Fibroblast of skin of left quadriceps (primary cell): ENCODE measurements at regions not wholly inside any gene's neighbourhood (a gene's known extent, or its start where the extent isn't known, plus 50 kb on each side); places are given as distances from the start of the nearest gene placed in this dataset.
"Not testable (repeated sequence)": the region's sequence is repeated elsewhere in the genome, so short reads cannot be mapped to it uniquely, and the experiment has no call there.

ENCODE experiments used
- DNase-seq, 2 experiments: peaks; one replicate each; pipeline ENCODE4 v3.0.0-alpha.2; 2013; ENCODE audit warnings: low read depth in 2 of 2

DNA sequence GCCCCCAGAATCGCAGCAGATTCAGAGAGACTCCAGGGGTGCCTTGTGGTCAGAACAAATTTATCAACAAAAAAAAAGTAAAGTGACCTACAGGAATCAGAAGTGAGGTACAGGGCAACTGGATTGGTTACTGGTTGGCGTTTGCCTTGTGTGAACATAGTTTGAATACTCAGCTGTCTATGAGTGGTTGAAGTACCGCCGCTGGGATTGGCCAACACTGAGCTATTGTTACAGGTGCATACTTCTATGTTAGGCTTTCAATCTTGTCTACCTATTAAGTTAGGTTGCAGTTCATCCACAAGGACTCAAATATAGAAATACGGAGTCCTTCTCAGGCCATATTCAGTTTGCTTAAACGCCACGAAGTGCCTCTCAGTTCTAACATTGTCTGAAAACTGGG lies 993.5 kb upstream of the PRKX start:
- no peak for DNase-seq

DNA sequence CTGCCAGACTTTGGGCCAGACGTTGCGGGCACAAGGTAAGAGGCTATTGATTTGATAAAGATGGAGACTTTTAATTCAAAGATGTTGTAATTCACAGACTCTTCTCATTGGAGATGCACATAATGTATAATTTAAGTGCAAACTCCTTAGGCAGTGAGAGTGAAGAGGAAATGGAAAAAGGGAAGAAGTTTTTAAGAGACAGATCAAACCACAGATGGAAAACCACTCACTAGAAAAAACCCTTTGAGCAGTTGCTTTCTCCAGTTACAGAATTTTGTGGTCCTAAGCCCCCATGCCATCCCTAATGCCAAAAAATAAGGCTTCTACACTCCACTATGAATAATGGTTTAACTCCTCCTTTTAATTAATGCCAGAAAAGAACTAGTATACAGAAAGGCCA lies 977.1 kb upstream of the PRKX start:
- no peak for DNase-seq

DNA sequence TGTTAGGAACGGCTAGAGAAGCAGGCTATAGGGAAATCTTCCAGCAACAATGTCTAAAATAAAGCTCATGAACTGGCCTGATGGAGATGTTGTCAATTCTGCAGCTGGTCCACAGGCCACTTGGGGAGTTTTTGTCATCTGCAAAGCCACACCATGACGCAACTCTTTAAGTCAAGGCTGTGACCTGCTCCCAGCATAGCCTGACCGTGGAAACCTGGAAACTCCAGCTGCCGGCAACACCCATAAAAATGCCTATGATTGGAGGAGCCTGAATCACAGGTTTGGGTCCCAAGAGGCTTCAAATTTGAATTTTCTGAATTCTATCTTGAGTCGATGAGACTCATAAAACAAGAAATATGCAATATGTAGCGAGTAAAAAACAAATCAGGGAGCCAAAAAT lies 969.2 kb upstream of the PRKX start:
- no peak for DNase-seq

DNA sequence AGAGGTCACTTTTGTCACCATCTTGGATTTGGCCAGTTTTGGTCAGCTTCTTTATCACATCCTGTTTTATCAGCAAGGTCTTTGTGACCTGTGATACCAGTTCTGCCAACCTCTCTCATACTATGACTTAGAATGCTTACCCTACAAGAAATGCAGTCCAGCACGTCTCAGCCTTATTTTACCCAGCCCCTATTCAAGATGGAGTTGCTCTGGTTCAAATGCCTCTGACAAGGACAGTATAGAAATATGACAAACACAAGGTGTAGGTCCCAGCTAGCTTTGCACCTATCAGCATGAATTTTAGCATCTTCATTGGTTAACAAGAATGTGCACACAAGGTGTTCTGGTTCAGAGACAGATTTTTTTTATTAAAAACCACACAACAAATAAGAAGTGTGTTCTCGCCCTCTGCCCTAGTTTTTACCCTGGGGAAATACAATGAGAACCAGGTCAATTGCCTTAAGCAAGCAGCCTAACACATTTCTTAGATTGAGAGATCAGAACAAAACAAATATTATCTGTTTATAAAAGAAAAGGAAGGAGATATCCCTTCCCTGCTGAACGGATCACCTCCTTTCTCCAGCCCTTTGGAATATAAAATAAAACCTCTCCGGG lies 962.3 kb upstream of the PRKX start:
- no peak for DNase-seq

DNA sequence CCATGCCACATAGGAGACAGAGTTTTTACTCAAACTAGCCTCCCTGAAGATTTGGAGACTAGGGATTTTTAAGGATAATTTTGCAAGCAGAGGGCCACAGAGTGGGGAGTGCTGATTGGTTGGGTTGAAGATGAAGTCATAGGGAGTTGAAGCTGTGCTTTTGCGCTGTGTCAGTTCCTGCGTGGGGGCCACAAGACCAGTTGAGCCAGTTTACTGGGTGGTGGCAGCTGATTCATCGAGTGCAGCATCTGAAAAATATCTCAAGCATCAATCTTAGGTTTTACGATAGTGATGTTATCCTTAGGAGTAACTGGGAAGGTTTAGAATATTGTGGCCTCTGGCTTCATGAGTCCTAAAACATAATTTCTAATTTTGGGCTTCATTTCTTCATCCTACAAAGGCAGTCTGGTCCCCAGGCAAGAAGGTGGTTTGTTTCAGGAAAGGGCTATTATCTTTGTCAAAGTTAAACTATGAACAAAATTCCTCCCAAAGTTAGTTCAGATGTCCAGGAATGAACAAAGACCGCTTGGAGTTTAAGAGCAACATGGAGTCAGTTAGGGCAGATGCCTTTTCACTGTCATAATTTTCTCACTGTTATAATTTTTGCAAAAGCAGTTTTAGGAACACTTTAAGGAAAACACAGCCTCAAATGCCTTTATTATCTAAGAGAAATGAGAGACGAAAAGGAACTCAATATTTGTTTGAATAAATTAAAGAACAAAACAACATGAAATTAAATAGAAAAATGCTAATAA lies 960.8 kb upstream of the PRKX start:
- DNase-seq = no peak

DNA sequence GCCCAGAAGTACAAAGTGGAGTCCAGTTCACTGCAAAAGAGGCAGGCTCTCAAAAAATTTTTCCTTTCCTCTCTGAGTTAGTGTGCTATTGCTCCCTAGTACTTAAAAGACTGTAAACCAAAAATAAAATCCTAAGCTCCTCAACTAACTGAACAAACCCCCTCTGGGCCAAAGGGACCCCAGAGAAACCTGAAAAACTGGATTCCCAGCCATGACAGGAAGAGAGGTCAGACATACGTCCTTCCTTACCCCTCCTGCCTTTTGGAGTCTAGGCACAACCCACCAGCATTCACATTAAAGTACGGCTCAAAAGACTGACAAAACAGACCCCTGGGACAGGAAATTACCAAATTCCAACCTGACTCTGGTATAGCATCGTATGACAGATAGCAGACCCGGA lies 957.9 kb upstream of the PRKX start:
- DNase-seq = no peak

DNA sequence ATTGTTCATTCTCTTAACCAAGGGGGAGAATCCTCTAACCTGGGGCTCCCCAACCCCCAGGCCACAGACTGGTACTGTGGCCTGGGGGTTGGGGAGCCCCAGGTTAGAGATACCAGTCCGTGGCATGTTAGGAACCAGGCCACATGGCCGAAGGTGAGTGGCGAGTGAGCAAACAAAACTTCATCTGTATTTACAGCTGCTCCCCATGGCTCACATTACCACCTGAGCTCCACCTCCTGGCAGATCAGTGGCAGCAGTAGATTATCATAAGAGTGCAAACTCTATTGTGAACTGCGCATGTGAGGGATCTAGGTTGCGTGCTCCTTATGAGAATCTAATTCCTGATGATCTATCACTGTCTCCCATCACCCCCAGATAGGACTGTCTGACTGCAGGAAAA lies 957.2 kb upstream of the PRKX start:
- no peak for DNase-seq

DNA sequence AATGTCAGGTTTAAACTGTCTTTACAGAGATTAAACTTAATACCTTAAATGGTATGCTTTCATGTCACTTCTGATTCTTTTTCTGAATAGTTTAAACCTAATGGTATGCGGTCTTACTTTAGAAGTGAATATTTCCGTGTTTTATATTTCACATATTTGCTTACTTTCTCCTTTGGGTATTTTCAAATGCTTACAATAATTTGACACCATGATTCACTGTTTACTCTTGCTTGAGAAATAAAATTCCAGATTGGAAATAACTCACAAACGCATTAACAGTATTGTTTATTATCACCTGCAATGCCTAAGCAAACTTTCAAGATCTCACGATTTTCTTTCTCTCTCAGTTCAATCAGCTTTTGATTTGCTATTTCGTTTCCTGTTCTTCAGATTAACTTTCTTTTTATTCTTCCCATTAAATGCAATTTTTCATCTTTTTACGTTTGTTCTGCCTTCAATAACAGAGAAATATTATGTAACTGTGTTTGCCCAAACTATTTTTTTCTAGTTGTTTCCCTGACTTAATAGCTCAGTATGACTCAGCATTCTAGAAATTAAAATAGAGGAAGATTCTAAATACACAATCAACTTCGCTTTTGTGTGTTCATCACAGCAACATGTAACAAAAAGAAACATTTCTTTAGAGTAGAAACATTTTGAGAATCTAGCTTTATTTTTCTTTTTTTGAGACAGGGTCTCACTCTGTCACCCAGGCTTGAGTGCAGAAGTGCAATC lies 955.5 kb upstream of the PRKX start:
- no peak for DNase-seq

DNA sequence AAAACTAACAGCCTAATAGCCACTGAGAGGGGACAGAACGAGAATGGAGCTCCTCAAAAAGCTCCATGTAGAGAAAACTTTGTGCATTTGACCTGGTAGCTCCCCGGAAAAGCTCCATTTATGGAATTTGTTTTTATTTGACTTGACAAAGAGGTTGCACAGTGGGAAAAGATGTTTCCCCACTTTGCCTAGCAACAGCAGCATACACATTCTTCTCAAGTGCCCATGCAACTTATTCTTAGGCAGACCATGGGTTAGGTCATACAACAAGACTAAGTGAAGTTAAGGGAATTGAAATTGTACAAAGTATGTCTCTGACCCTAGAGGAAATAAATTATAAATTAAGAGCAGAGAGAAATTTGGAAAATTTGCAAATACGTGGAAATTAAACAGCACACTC lies 949.6 kb upstream of the PRKX start:
- no peak for DNase-seq

DNA sequence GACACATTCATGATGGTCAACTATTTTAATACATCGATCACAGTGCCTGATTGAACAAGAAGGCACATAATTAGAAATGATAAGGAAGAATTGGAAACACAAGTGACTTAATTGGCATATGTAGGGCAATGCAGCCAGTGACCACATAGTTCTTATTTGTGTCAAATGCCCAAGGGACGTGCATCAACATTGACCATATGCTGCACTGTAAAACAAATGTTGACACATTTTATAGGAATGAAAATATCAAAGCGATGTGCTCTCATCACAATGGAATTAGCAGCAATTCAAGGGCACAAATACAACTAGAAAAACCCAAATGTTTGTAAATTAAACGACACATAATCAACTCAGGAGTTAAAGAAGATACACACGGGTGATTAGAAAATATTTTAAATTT lies 948.3 kb upstream of the PRKX start:
- no peak for DNase-seq

DNA sequence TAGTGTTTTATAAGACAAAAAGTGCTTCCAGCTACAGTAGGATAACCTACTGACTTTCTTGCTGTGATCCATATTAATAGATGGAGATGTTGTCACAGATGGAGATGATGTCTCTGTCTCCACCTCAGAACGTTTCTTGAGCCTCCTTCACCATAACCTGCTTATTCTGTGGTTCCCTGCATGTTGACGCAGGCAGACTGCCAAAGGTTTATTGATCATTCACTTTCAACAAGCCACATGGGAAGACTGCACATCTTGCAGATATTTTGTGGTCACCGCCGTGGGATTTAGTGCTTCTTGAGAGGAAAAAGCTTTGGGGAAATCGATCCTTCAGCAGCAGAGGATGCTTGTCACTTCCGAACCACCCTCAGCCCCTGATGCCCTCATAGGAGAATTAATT lies 943.0 kb upstream of the PRKX start:
- no peak for DNase-seq

DNA sequence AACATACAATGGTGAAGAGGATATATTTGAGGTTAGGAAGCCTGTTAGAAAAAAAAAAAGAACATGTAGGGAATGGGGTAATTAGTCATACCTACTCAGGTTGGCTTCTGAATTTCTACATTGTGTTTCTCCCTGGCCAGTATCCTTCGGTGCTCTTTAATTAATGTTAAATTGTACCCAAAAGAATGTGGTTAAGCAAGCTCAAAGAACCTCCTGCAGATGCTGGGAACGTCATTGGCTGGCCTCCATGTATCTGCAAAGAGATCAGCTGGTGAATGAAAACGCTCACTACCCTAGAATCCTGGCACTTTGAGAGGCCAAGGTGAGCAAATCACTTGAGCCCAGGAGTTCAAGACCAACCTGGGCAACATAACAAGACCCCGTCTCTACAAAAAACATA lies 942.3 kb upstream of the PRKX start:
- DNase-seq = no peak

DNA sequence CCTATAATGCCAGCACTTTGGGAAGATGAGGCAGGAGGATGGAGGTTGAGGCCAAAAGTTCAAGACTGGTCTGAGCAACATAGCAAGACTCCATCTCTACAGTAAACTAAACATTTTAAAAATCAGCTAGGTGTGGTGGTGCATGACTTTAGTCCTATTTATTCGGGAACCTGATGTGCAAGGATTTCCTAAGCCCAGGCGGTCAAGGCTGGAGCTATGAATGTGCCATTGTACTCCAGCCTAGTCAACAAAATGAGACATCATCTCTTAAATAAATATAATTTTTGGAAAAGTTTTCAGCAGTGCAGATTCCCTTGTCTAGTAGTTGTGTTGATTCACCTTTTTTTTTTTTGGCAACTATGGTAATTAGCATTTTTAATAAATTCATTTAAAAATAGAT lies 928.7 kb upstream of the PRKX start:
- no peak for DNase-seq

DNA sequence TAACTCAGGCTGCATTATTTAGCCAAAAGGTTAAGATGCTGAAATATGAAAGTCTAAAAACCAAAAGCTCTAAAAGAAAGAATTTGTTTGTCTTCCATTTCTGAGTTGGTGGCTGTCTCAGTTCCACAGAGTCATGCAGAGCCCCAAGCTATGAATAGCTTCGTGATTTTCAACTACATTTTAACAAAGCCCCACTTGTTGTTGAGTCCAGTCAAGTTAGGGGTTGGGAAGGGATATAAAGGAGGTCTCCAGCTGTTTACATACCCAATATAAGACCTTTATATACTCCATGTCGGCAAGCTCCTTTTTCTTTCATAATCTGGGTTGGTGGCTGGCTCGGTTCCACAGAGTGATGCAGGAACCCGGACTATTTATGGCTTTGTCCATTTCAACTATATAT lies 924.6 kb upstream of the PRKX start:
- no peak for DNase-seq

DNA sequence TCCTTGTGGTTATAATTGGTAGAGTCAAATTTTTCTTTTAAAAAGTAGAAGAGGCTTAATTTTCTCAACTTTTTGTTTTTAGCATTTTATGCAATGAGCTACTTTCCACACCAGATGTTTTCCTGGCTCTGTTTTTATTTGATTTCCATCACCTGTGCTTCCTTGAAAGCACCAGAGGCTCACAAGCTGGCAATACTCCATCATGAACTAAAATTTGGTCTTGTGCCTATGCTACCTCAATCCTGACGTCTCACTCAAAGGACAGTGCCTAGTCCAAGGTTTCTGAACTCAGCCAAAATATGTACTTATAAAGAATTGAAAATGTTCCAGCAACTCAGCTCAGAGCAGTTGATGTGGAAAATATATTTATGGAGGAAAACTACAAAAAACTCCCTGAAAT lies 914.0 kb upstream of the PRKX start:
- DNase-seq = no peak

DNA sequence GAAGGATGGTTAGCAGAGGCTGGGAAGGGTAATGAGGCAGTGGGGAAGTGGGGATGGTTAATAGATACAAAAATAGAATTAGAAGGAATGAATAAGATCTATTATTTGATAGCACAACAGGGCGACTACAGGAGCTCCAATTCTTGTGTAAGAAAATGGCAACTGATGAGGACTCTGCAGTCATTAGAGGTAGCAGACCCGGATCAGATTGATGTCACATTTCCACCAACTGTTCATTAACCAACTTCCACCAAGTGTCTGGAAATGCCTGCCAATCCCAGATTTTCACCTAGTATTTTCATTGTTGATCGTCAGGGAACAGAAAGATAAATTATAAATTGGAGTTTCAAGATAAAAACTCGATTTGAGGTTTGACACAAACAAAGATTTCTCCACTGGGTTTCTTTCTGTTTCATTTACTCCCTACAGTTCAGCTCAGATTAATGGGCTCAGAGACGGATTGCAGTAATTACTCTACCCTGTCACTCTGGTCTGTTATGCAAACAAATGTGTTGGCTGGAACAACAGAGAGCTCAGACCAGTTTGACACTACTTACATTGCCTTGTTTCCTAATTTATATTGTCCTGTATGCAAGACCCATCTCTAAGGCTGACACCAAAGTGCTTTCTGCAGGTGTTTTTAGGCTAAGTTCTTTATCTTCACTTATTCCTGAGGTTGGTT lies 909.2 kb upstream of the PRKX start:
- DNase-seq = no peak

DNA sequence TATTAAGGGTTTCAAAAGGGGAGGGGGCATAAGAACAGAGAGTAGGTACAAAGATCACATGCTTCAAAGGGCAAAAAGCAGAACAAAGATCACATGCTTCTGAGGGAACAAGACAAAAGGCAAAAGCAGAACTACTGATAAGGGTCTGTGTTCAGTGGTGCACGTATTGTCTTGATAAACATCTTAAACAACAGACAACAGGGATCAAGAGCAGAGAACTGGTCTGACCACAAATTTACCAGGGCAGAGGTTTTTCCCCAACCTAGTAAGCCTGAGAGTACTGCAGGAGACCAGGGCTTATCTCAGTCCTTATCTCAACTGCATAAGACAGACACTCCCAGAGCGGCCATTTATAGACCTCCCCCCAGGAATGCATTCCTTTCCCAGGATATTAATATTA lies 900.2 kb upstream of the PRKX start:
- DNase-seq = not testable (repeated sequence)

DNA sequence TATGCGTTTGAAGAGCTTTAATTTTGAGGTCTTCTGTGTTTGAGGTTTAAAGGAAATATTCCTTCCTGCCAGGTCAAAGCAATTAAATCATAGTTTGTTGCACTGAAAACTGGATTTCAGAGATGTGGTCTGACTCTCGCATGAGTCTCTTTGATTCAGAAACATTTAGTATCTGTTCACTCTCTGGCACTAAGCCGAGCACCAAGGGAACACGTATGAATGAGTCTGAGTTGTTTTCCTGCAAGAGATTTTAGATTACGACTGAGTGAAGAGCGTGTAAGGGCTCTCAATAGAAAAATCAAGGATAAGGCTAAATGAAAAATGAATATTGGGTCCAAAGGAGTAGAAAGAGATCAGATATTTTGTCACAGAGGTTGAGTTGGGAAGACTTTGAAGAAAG lies 875.4 kb upstream of the PRKX start:
- DNase-seq = peak in 1 of 2 experiments; percentile 1

DNA sequence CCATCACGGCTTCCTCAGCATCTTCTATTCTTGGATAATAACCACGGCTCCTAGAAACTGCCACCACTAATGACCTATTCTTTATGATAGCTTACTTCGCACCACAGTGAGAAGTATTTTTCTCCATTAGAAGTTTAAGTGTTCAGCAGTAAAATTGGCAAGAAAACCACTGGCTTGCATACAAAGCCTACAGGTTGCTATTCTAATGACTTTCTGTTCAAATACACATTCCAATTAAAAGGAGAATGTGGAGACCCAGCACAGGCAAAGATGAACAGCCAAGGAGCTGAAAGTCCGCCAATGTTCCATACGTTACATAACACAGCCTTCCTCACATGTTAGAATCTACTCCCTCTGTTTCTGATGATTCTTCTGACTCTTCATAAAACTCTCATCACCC lies 875.0 kb upstream of the PRKX start:
- DNase-seq = no peak

DNA sequence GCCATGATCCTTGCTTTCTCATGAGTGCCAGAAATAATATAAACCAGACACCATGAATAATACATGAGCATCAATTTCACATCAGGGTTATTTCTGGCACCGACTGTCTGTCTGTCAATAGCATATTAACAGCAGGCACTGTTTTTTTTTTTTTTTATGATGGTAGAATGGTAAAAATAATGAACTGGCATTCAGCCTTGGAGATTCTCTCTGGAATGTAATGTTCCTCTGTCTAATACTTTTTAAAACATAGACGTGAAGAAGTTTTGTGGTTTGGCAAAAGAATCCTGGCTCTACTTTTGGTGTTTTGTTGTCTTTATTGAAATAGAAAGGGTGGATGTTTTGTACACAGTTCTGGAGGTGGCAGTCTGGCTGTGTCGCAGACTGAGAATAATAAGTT lies 874.6 kb upstream of the PRKX start:
- no peak for DNase-seq

DNA sequence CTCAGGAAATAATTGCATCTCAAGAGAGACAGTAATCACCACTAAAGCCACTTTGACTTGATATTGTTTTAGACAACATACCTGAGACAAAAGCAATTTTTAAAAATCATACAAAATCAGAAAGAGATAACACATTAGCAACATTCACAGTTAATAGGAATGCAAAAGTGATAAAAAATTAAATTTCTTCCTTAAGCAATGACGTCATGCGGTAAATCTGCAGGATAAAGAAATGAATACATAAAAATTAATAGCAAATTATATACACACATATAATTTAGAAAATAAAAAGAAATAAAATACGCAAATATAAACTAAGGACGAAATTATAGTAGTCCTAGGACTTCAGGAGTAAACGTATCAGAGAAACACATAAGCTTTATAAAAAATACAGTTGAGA lies 866.5 kb upstream of the PRKX start:
- DNase-seq = no peak

DNA sequence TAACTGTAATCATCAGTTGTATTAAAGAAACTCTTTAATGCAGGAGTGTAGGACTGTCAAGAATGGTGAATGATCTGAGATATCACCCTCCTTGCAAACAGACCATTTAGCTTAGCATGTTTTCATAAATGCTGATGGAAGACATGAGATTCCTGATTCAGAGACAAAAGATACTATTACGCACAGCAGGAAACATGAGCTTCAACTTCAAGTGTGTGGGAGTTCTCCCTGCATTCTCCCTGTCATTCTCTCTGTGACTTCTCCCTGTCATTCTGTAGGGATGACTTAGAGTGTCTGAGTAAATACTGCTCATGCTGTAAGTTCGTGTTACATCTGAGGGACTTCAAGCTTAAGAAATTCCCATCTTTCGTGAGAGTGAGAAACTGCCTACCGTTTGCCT lies 866.0 kb upstream of the PRKX start:
- no peak for DNase-seq

DNA sequence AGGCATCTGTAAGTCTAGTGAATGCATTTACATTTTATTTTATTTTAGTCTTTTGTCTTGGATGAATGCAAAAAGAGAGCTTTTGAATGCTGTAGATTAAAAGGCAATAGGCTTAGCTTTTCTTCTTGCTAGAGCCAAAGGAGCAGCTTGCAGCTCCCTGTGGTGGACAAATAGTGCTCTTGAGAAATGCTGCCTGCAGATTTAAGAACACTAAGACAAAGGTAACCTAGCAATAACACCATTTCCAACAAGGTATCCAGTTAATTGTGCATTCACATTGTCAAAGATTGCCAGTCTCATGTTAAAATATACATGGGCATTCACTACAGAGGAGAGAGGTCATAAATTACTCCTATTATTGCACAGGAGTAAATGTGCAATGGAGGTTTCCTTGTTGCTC lies 859.2 kb upstream of the PRKX start:
- no peak for DNase-seq
